Stomach (tissue), 4 donors: ENCODE measurements at regions not wholly inside any gene's neighbourhood (a gene's known extent, or its start where the extent isn't known, plus 50 kb on each side); places are given as distances from the start of the nearest gene placed in this dataset.

Experiments
- CTCF ChIP-seq, 7 experiments: fragments of 450-650 bp in 4 of 7; fragments of 200-600 bp in 3 of 7; sonication (generic) in 3 of 7; IDR thresholded peaks; one replicate each; pipeline ENCODE4 v1.5.1; 2016 to 2019; ENCODE audit warnings: antibody characterized with exemption in 7 of 7, control low read depth in 2 of 7, mild to moderate bottlenecking in 1 of 7
- EP300 ChIP-seq: sonication (generic); formaldehyde crosslinking; IDR thresholded peaks from one replicate; pipeline ENCODE4 v1.6.1; 2017; ENCODE audit warnings: antibody characterized with exemption
- POLR2A ChIP-seq, 4 donors: fragments of 450-650 bp; IDR thresholded peaks; one replicate each; pipeline ENCODE4 v1.6.1; 2016; ENCODE audit warnings: antibody characterized with exemption in 4 of 4, control low read depth in 2 of 4, mild to moderate bottlenecking in 1 of 4, moderate library complexity in 1 of 4
- POLR2AphosphoS5 ChIP-seq, 3 donors: sonication (generic); formaldehyde crosslinking; IDR thresholded peaks; one replicate each; pipeline ENCODE4 v1.6.1; 2016; ENCODE audit warnings: antibody characterized with exemption in 3 of 3

- TF ChIP-seq CTCF (IDR thresholded peaks at IDR 0.05) (no peak), POLR2A (IDR thresholded peaks at IDR 0.05) (no peak), POLR2AphosphoS5 (IDR thresholded peaks at IDR 0.05) (no peak), EP300 (no peak)
These were observed 246.9 kb downstream of the IRS1 start for GRCh38 chr2:226552571-226553285.
